NB4 (cell line): ENCODE measurements at regions not wholly inside any gene's neighbourhood (a gene's known extent, or its start where the extent isn't known, plus 50 kb on each side); places are given as distances from the start of the nearest gene placed in this dataset.

Source experiments
- DNase-seq: peaks from one replicate; pipeline ENCODE4 v3.0.0; 2010; ENCODE audit warnings: low read depth
- H3K4me3 ChIP-seq: one replicate; pipeline ENCODE4 v1.5.1; 2011; ENCODE audit warnings: mild to moderate bottlenecking, low read depth, low read length, moderate library complexity
- MYC ChIP-seq: IDR thresholded peaks from 2 replicates; pipeline ENCODE4 v1.6.1; 2011; ENCODE audit warnings: low read depth, low read length
- POLR2A ChIP-seq: IDR thresholded peaks from 2 replicates; pipeline ENCODE4 v1.6.1; 2011; ENCODE audit warnings: mild to moderate bottlenecking; ENCODE audit not compliant: insufficient read length; ENCODE audit errors: extremely low read depth
- TF ChIP-seq, protein P1 (sequence below): IDR thresholded peaks from 2 replicates; pipeline ENCODE4 v1.6.1; 2011; ENCODE audit warnings: low read depth, low read length
- TF ChIP-seq, protein P2 (sequence below): IDR thresholded peaks from one replicate; pipeline ENCODE4 v1.5.1; 2012; ENCODE audit warnings: low read depth, low read length

DNA sequence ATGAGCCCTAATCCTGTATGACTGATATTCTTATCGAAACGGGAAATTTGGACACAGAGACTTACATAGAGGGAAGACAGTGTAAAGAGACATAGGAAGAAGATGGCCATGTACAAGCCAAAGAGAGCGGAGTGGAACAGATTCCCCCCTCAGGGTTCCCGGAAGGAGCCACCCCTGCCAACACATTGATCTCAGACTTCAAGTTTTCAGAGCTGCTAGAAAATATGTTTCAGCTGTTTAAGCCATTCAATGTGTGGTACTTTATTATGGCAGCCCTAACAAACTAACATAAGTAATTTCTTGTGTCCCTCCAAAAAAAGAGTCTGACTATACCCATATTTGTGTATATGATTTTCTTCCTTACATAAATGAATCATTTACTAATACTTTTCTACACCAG, 128.0 kb upstream of the STC2 start:
- no peak for DNase-seq
- TF ChIP-seq, protein P1, sequence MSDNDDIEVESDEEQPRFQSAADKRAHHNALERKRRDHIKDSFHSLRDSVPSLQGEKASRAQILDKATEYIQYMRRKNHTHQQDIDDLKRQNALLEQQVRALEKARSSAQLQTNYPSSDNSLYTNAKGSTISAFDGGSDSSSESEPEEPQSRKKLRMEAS: no peak
- no peak for TF ChIP-seq MYC
- TF ChIP-seq, protein P2, sequence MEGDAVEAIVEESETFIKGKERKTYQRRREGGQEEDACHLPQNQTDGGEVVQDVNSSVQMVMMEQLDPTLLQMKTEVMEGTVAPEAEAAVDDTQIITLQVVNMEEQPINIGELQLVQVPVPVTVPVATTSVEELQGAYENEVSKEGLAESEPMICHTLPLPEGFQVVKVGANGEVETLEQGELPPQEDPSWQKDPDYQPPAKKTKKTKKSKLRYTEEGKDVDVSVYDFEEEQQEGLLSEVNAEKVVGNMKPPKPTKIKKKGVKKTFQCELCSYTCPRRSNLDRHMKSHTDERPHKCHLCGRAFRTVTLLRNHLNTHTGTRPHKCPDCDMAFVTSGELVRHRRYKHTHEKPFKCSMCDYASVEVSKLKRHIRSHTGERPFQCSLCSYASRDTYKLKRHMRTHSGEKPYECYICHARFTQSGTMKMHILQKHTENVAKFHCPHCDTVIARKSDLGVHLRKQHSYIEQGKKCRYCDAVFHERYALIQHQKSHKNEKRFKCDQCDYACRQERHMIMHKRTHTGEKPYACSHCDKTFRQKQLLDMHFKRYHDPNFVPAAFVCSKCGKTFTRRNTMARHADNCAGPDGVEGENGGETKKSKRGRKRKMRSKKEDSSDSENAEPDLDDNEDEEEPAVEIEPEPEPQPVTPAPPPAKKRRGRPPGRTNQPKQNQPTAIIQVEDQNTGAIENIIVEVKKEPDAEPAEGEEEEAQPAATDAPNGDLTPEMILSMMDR: no peak
- TF ChIP-seq POLR2A: no peak
- no peak overlapping the region for H3K4me3 ChIP-seq

DNA sequence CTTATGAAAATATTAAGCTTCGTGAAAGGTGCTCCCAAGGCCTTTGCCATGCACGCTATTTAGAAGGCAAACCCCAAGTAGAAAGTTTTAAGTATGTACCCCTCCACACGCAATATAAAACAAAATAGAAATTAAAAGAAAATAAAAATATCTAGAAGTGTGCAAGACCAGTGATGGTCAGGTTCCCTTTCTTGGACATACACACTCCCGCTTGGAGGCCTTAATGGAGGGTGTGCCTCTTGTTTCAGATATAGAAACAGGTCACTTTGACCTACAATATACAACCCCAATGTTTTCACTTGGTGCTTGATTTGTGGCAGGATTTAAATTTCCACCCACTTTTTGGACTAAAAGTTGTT, 127.4 kb upstream of the STC2 start:
- H3K4me3 ChIP-seq: no peak overlapping the region
- TF ChIP-seq, protein P1: no peak
- TF ChIP-seq, protein P2: no peak
- TF ChIP-seq POLR2A (no peak), MYC (no peak)
- no peak for DNase-seq

- TF ChIP-seq, protein P2: no peak
- TF ChIP-seq, protein P1: no peak
- TF ChIP-seq MYC: no peak
- TF ChIP-seq POLR2A: no peak
- H3K4me3 ChIP-seq: no peak overlapping the region
- DNase-seq: peak; percentile 26
These were observed 126.8 kb upstream of the STC2 start for GRCh38 chr5:173454736-173455598.

GRCh38 chr5:173454361-173454735, 126.1 kb upstream of the STC2 start:
- TF ChIP-seq, protein P2: no peak
- TF ChIP-seq, protein P1: no peak
- no peak for TF ChIP-seq MYC
- no peak for TF ChIP-seq POLR2A
- H3K4me3 ChIP-seq: no peak overlapping the region
- peak; percentile 48 for DNase-seq

GRCh38 chr5:173453167-173453566, 125.0 kb upstream of the STC2 start:
- H3K4me3 ChIP-seq: no peak overlapping the region
- TF ChIP-seq, protein P2: no peak
- no peak for TF ChIP-seq POLR2A
- TF ChIP-seq MYC: no peak
- TF ChIP-seq, protein P1: no peak
- DNase-seq: no peak

- H3K4me3 ChIP-seq: no peak overlapping the region
- TF ChIP-seq, protein P2: no peak
- TF ChIP-seq, protein P1: peak; percentile 75
- peak; percentile 85 for TF ChIP-seq MYC
- peak; percentile 90 for DNase-seq
These were observed 124.1 kb upstream of the STC2 start for GRCh38 chr5:173452119-173452905.
